Transverse colon (tissue), 4 donors: ENCODE measurements at regions not wholly inside any gene's neighbourhood (a gene's known extent, or its start where the extent isn't known, plus 50 kb on each side); places are given as distances from the start of the nearest gene placed in this dataset.

Source experiments
- DNase-seq: peaks from one replicate; pipeline ENCODE4 v3.0.0-alpha.2; 2019
- H3K27ac ChIP-seq, 4 donors: fragments of 200-600 bp; sonication (generic); 2 replicates each; pipeline ENCODE4 v1.5.1; 2016 to 2018; ENCODE audit warnings: inconsistent platforms in 4 of 4
- H3K27me3 ChIP-seq: fragments of 200-600 bp; sonication (generic); 2 replicates; pipeline ENCODE4 v1.5.1; 2017; ENCODE audit warnings: inconsistent platforms
- H3K36me3 ChIP-seq, 4 donors: fragments of 200-600 bp; sonication (generic); 2 replicates each; pipeline ENCODE4 v1.5.1; 2017 to 2019; ENCODE audit warnings: inconsistent platforms in 4 of 4
- H3K4me1 ChIP-seq, 4 donors: fragments of 200-600 bp; sonication (generic); 2 replicates each; pipeline ENCODE4 v1.5.1; 2017 to 2020; ENCODE audit warnings: inconsistent platforms in 4 of 4
- H3K4me3 ChIP-seq, 4 donors: fragments of 200-600 bp; sonication (generic); 1 replicate in 1 of 4; 2 replicates in 3 of 4; pipeline versions ENCODE4 v1.5.1 to v1.6.1; 2017 to 2019; ENCODE audit warnings: inconsistent platforms in 4 of 4
- H3K9me3 ChIP-seq, 2 donors: fragments of 200-600 bp; sonication (generic); 2 replicates each; pipeline ENCODE4 v1.5.1; 2017 to 2019; ENCODE audit warnings: inconsistent platforms in 2 of 2
- EP300 ChIP-seq: sonication (generic); formaldehyde crosslinking; IDR thresholded peaks from one replicate; pipeline ENCODE4 v1.6.1; 2017; ENCODE audit warnings: antibody characterized with exemption, low read depth
- POLR2A ChIP-seq: fragments of 450-650 bp; IDR thresholded peaks from one replicate; pipeline ENCODE4 v1.6.1; 2016; ENCODE audit warnings: antibody characterized with exemption, mild to moderate bottlenecking, moderate library complexity
- POLR2AphosphoS5 ChIP-seq, 3 donors: sonication (generic); formaldehyde crosslinking; IDR thresholded peaks; one replicate each; pipeline ENCODE4 v1.6.1; 2016; ENCODE audit warnings: antibody characterized with exemption in 3 of 3
- WGBS, 2 donors: methylation state at CpG; one replicate each; pipeline ENCODE4 v1.1.5; 2018; ENCODE audit warnings: low coverage in 1 of 2; 5-methylcytosine and 5-hydroxymethylcytosine counted together
- in situ Hi-C, 4 donors: fragments of 200-750 bp; cut with MboI; loops; one replicate each; pipeline versions ENCODE4 v1.15.0 to v1.15.1; 2017; ENCODE audit warnings: low sequenced_read_pairs in 3 of 4, low pct_ligation_motif_present in 1 of 4, low pct_unique_long_range_greater_than_20kb in 1 of 4
- intact Hi-C: fragments of 100-400 bp; cut with DNase I; formaldehyde crosslinking; loops from one replicate; pipeline ENCODE4 v1.15.1; 2023; ENCODE audit warnings: low total_unique reads
- TF ChIP-seq, protein P1 (sequence below), 5 experiments: fragments of 200-600 bp in 3 of 5; fragments of 450-650 bp in 2 of 5; sonication (generic) in 3 of 5; IDR thresholded peaks; 1 replicate in 2 of 5; 2 replicates in 3 of 5; pipeline ENCODE4 v1.5.1; 2016 to 2017; ENCODE audit warnings: antibody characterized with exemption in 5 of 5, inconsistent platforms in 3 of 5, mild to moderate bottlenecking in 2 of 5, moderate library complexity in 1 of 5

DNA sequence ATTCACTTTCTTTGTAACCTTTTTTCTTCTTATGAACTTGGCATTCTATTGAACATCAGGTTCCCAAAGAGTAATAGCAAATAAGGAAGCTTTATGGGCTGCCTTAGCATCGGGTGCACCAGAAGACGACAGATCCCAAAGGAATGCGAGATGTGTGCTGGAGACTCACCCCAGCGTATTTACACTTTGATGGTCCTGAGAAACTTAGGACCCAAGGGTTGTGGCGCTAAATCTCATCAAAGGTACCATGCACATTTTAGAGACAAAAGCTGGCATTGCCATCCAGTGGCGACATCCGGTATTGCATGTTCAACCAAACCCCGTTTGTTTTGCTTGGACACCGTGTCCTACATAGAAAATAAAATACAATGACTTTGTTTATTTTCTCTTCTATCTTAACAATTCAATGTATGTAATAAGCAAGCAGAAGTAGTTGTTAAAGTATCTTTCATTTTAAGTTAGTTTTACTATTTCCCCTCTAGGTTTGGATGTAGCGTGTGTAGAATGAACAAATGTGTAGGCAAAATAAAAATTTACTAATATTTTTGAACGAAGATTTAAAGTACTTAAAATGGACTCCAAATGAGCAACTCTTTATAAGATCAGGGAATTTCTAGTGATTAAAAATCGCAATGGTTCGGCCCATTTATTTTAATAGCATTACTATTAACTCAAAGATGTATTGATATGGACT is 1154.8 kb downstream of the GATA3 start:
- Histone ChIP-seq H3K4me1 (no peaks in the 10 kb centered on the region), H3K4me3 (no peak overlapping the region), H3K27ac (no peak overlapping the region), H3K36me3 (no peaks in the 10 kb centered on the region), H3K9me3 (no peaks in the 10 kb centered on the region), H3K27me3 (peaks cover 5% of the 10 kb centered on the region)
- intact Hi-C loops, result loop anchor here (5.0 kb wide), 1 partner anchor 1337 kb away; no protein-coding TSS in a partner anchor
- in situ Hi-C loops, result loop anchor here in 2 of 4 donors (25.0 kb wide), 1 partner anchor 1347 kb away; no protein-coding TSS in a partner anchor
- 25 to 37% methylated on average over 8 to 13 of the region's 13 CpGs for WGBS, 2 donors
- peak; percentile 53 for DNase-seq
- TF ChIP-seq POLR2A (no peak), POLR2AphosphoS5 (IDR thresholded peaks at IDR 0.05) (no peak), EP300 (no peak)
- TF ChIP-seq, protein P1, sequence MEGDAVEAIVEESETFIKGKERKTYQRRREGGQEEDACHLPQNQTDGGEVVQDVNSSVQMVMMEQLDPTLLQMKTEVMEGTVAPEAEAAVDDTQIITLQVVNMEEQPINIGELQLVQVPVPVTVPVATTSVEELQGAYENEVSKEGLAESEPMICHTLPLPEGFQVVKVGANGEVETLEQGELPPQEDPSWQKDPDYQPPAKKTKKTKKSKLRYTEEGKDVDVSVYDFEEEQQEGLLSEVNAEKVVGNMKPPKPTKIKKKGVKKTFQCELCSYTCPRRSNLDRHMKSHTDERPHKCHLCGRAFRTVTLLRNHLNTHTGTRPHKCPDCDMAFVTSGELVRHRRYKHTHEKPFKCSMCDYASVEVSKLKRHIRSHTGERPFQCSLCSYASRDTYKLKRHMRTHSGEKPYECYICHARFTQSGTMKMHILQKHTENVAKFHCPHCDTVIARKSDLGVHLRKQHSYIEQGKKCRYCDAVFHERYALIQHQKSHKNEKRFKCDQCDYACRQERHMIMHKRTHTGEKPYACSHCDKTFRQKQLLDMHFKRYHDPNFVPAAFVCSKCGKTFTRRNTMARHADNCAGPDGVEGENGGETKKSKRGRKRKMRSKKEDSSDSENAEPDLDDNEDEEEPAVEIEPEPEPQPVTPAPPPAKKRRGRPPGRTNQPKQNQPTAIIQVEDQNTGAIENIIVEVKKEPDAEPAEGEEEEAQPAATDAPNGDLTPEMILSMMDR (IDR thresholded peaks at IDR 0.05), result peak; percentile 80 to 92 (median 88)

DNA sequence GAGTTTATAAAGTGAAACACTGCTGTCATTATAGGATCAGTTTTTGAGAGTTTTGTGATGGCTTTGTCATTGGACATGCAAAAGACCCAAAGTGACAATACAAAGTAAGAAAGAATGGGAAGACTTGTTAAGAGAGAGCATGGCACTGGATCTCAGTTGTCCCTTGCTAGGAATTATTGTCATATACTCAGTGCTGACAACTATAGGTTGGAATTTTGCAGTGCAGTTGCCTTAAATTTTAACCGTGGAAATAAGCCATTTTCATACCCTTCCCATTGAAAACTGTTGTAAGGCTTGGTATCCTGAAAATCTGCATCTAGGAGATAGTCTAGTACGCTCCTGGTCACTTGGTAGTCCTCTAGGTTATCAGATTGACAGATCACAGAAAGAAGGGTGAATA is 1156.7 kb downstream of the GATA3 start:
- no peaks in the 10 kb centered on the region for H3K4me1 ChIP-seq
- no peak overlapping the region for H3K27ac ChIP-seq
- no peak overlapping the region for H3K4me3 ChIP-seq
- 51% methylated on average over 2 of the region's 2 CpGs for WGBS, 2 donors
- in situ Hi-C loops, result loop anchor here (10.0 to 25.0 kb wide), 2 partner anchors 1346 to 1349 kb away; no protein-coding TSS in a partner anchor
- no peaks in the 10 kb centered on the region for H3K36me3 ChIP-seq
- TF ChIP-seq POLR2AphosphoS5 (IDR thresholded peaks at IDR 0.05) (no peak), EP300 (no peak), POLR2A (no peak)
- TF ChIP-seq, protein P1 (IDR thresholded peaks at IDR 0.05), result no peak
- intact Hi-C loops, result no loop called here
- peaks cover 5% of the 10 kb centered on the region for H3K27me3 ChIP-seq
- DNase-seq, result no peak
- no peaks in the 10 kb centered on the region for H3K9me3 ChIP-seq

DNA sequence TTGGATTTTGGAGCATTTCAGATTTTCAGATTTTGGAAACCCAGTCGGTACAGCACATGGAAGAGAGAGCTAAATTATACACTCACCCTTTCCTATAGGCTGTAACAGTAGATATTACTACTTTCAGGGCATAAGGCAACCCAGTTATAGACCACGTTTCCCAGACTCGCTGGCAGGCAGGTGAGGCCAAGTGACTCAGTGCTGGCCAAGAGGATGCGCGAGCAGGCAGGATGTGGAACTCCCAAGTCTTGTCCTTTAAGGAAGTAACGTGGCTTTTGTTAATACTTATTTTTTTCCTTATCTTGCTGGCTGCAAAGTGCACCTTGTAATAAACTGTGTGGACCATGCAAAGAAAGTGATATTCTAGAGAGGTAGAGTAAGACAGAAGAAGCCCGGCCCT is 1160.1 kb downstream of the GATA3 start:
- H3K4me3 ChIP-seq, result no peak overlapping the region
- TF ChIP-seq, protein P1 (IDR thresholded peaks at IDR 0.05), result no peak
- TF ChIP-seq POLR2A (no peak), EP300 (no peak), POLR2AphosphoS5 (IDR thresholded peaks at IDR 0.05) (no peak)
- H3K27me3 ChIP-seq, result peaks cover 5% of the 10 kb centered on the region
- in situ Hi-C loops, result loop anchor here (10.0 to 25.0 kb wide), 2 partner anchors 1350 to 1352 kb away; no protein-coding TSS in a partner anchor
- no peaks in the 10 kb centered on the region for H3K36me3 ChIP-seq
- intact Hi-C loops, result no loop called here
- H3K9me3 ChIP-seq, result no peaks in the 10 kb centered on the region
- H3K4me1 ChIP-seq, result no peaks in the 10 kb centered on the region
- no peak for DNase-seq
- 55 to 58% methylated on average over 2 to 7 of the region's 7 CpGs for WGBS, 2 donors
- H3K27ac ChIP-seq, result no peak overlapping the region

DNA sequence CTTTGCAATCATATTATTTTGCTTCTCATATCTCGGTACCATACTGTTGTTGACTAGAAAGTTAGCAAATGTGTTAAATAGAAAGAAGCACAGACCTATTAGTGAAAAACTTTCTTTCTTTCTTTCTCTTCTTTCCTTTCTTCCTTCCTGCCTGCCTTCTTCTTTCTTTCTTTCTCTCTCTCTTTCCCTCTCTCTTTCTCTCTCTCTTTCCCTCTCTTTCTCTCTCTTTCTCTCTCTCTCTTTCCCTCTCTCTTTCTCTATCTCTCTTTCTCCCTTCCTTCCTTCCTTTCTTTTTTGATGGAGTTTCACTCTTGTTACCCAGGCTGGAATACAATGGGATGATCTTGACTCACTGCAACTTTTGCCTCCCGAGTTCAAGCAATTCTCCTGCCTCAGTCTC is 1160.6 kb downstream of the GATA3 start:
- DNase-seq, result no peak
- no peaks in the 10 kb centered on the region for H3K4me1 ChIP-seq
- H3K9me3 ChIP-seq, result no peaks in the 10 kb centered on the region
- peaks cover 5% of the 10 kb centered on the region for H3K27me3 ChIP-seq
- in situ Hi-C loops (loop anchor here (10.0 to 25.0 kb wide), 2 partner anchors 1350 to 1353 kb away; no protein-coding TSS in a partner anchor), intact Hi-C loops (no loop called here)
- H3K36me3 ChIP-seq, result no peaks in the 10 kb centered on the region
- H3K27ac ChIP-seq, result no peak overlapping the region
- 79 to 81% methylated on average over 2 of the region's 2 CpGs for WGBS, 2 donors
- no peak overlapping the region for H3K4me3 ChIP-seq
- TF ChIP-seq EP300 (no peak), POLR2A (no peak), POLR2AphosphoS5 (IDR thresholded peaks at IDR 0.05) (no peak)
- TF ChIP-seq, protein P1 (IDR thresholded peaks at IDR 0.05), result no peak
